CD14-positive monocyte (primary cell): ENCODE measurements at regions not wholly inside any gene's neighbourhood (a gene's known extent, or its start where the extent isn't known, plus 50 kb on each side); places are given as distances from the start of the nearest gene placed in this dataset.

Experiments used
- DNase-seq, 3 donors: peaks; one replicate each; pipeline ENCODE4 v3.0.0-alpha.2; 2011 to 2022
- H2AFZ ChIP-seq: 2 replicates; pipeline ENCODE4 v1.6.0; 2012; ENCODE audit warnings: mild to moderate bottlenecking, low read depth, low read length, inconsistent platforms; ENCODE audit not compliant: insufficient read depth, poor library complexity, severe bottlenecking
- H3K27ac ChIP-seq, 2 donors: 1 replicate in 1 of 2; 2 replicates in 1 of 2; pipeline ENCODE4 v1.5.1; 2012 to 2013; ENCODE audit warnings: low read length in 2 of 2, control low read depth in 1 of 2, inconsistent platforms in 1 of 2, low read depth in 1 of 2, mild to moderate bottlenecking in 1 of 2
- H3K27me3 ChIP-seq, 2 donors: one replicate each; pipeline versions ENCODE4 v1.6.0 to v1.6.1; 2011 to 2013; ENCODE audit warnings: low read length in 2 of 2; ENCODE audit not compliant: control insufficient read depth in 2 of 2, insufficient read depth in 2 of 2
- H3K36me3 ChIP-seq, 2 donors: replicated peaks in 1 of 2; 1 replicate in 1 of 2; 2 replicates in 1 of 2; pipeline versions ENCODE4 v1.5.1 to v1.6.1; 2012 to 2013; ENCODE audit warnings: low read length in 2 of 2, control low read depth in 1 of 2, inconsistent platforms in 1 of 2, mild to moderate bottlenecking in 1 of 2; ENCODE audit not compliant: insufficient read depth in 2 of 2, control insufficient read depth in 1 of 2
- H3K4me1 ChIP-seq, 2 donors: 1 replicate in 1 of 2; 2 replicates in 1 of 2; pipeline versions ENCODE4 v1.5.1 to v1.6.1; 2012 to 2013; ENCODE audit warnings: low read length in 2 of 2, control low read depth in 1 of 2, inconsistent platforms in 1 of 2, mild to moderate bottlenecking in 1 of 2, moderate library complexity in 1 of 2; ENCODE audit not compliant: insufficient read depth in 2 of 2, control insufficient read depth in 1 of 2
- H3K4me2 ChIP-seq: replicated peaks from 2 replicates; pipeline ENCODE3; 2012; ENCODE audit warnings: low read length, moderate library complexity, mild to moderate bottlenecking; ENCODE audit not compliant: poor library complexity, severe bottlenecking; ENCODE audit errors: extremely low read depth
- H3K4me3 ChIP-seq, 3 experiments: fragments of 200-600 bp in 1 of 3; sonication (generic) in 1 of 3; replicated peaks in 1 of 3; 1 replicate in 2 of 3; 2 replicates in 1 of 3; pipeline ENCODE4 v1.5.1; 2011 to 2013; ENCODE audit warnings: low read length in 3 of 3, mild to moderate bottlenecking in 3 of 3, control low read depth in 2 of 3, low read depth in 2 of 3, inconsistent platforms in 1 of 3, moderate library complexity in 1 of 3
- H3K79me2 ChIP-seq: 2 replicates; pipeline ENCODE4 v1.6.0; 2012; ENCODE audit warnings: mild to moderate bottlenecking, control low read depth, inconsistent platforms, low read length, moderate library complexity; ENCODE audit not compliant: insufficient read depth
- H3K9ac ChIP-seq: 2 replicates; pipeline ENCODE4 v1.6.0; 2017; ENCODE audit warnings: low read length, mild to moderate bottlenecking; ENCODE audit not compliant: insufficient read depth, poor library complexity, severe bottlenecking
- H3K9me3 ChIP-seq, 2 donors: replicated peaks in 1 of 2; 1 replicate in 1 of 2; 2 replicates in 1 of 2; pipeline versions ENCODE4 v1.5.1 to v1.6.1; 2012 to 2013; ENCODE audit warnings: low read length in 2 of 2, control low read depth in 1 of 2; ENCODE audit not compliant: control insufficient read depth in 1 of 2, insufficient read depth in 1 of 2
- H4K20me1 ChIP-seq: 2 replicates; pipeline ENCODE4 v1.6.0; 2012; ENCODE audit warnings: mild to moderate bottlenecking, low read length, control low read depth, moderate library complexity; ENCODE audit not compliant: insufficient read depth
- H3K27ac Mint-ChIP-seq, 7 donors: one replicate each; pipeline ENCODE4 v1.8.0; 2020; ENCODE audit warnings: mild to moderate bottlenecking in 7 of 7, mixed read lengths in 7 of 7, moderate library complexity in 6 of 7, inconsistent platforms in 2 of 7
- H3K27me3 Mint-ChIP-seq, 3 donors: one replicate each; pipeline ENCODE4 v1.8.0; 2021 to 2022; ENCODE audit warnings: low read depth in 3 of 3, mild to moderate bottlenecking in 3 of 3, mixed read lengths in 3 of 3, moderate library complexity in 3 of 3, inconsistent platforms in 1 of 3
- H3K36me3 Mint-ChIP-seq, 2 donors: one replicate each; pipeline ENCODE4 v1.8.0; 2020; ENCODE audit warnings: mixed read lengths in 2 of 2, inconsistent platforms in 1 of 2, mild to moderate bottlenecking in 1 of 2
- H3K4me1 Mint-ChIP-seq: one replicate; pipeline ENCODE4 v1.8.0; 2020; ENCODE audit warnings: mild to moderate bottlenecking, mixed read lengths
- H3K4me3 Mint-ChIP-seq, 2 donors: one replicate each; pipeline ENCODE4 v1.8.0; 2020; ENCODE audit warnings: mild to moderate bottlenecking in 2 of 2, mixed read lengths in 2 of 2, moderate library complexity in 1 of 2
- H3K9me3 Mint-ChIP-seq, 7 donors: one replicate each; pipeline ENCODE4 v1.8.0; 2020 to 2022; ENCODE audit warnings: mixed read lengths in 7 of 7, mild to moderate bottlenecking in 6 of 7, moderate library complexity in 6 of 7, inconsistent platforms in 2 of 7
- WGBS: methylation state at CpG from one replicate; pipeline ENCODE4 v1.1.5; 2013; ENCODE audit warnings: missing lambda C conversion rate; ENCODE audit not compliant: insufficient coverage; 5-methylcytosine and 5-hydroxymethylcytosine counted together
- intact Hi-C, 2 donors: fragments of 100-400 bp; cut with micrococcal nuclease; formaldehyde crosslinking; loops; one replicate each; pipeline versions ENCODE4 v1.15.0 to v1.15.1; 2023
- TF ChIP-seq, protein P1 (sequence below): fragments of 200-600 bp; IDR thresholded peaks from one replicate; pipeline ENCODE4 v1.8.0; 2022; ENCODE audit warnings: antibody characterized with exemption, mild to moderate bottlenecking

DNA sequence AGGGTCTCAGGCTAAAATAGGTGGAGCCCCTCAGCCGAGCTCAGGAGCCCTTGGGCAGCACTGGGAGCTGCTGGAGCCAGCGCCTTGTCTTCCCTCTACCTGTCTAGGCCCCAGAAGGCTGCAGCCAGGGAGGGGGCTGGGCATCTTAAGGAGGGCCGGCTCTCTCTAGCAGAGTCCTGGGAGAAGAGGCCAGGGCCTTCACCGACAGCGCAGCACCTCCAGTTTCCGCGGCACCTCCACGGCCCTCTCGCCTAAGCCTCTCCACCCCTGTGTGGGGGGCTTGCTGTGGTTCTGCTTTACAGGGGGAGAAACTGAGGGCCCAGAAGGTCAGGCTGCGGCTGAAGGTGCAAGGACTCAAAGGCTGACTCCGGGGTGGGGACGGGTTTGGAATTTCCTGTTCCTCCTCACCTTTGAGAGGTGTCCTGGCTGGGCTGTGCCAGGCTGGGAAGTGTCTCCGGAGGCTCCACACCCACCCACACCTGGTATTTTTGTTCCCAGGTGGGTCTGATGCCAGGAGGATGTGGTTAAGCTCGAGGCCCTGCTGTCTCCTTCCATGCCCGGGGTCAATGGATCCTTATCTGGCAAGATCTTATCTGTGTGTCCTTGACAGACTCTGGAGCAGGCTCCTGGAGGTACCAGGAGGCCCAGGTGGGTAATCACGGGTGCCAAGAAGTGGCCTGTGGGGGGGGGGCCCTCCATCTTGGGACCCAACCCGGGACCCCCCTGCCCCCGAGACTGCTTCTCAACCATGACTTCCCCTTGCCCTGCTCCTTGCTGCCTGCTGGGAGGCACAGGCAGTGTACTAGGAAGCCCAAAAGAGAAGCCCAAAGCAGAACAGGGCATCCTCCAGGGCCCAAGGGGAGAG lies 95.3 kb upstream of the FGF3 start:
- Mint-ChIP-seq H3K36me3 (no peaks in the 10 kb centered on the region), H3K27me3 (peaks cover 14 to 31% (median 30%) of the 10 kb centered on the region in 3 donors), H3K27ac (no peak overlapping the region), H3K4me3 (peak overlapping the region in 1 of 2 donors; percentile 52), H3K9me3 (peaks cover 2 to 12% (median 7%) of the 10 kb centered on the region in 7 donors), H3K4me1 (no peaks in the 10 kb centered on the region)
- Histone ChIP-seq H3K9me3 (no peaks in the 10 kb centered on the region), H3K27ac (no peak overlapping the region), H3K27me3 (peaks cover 0 to 6% of the 10 kb centered on the region in 2 donors), H3K4me3 (no peak overlapping the region), H2AFZ (no peak overlapping the region), H3K36me3 (no peaks in the 10 kb centered on the region), H3K4me1 (no peaks in the 10 kb centered on the region), H4K20me1 (no peaks in the 10 kb centered on the region), H3K9ac (no peak overlapping the region), H3K4me2 (no peak overlapping the region), H3K79me2 (no peaks in the 10 kb centered on the region)
- TF ChIP-seq, protein P1, sequence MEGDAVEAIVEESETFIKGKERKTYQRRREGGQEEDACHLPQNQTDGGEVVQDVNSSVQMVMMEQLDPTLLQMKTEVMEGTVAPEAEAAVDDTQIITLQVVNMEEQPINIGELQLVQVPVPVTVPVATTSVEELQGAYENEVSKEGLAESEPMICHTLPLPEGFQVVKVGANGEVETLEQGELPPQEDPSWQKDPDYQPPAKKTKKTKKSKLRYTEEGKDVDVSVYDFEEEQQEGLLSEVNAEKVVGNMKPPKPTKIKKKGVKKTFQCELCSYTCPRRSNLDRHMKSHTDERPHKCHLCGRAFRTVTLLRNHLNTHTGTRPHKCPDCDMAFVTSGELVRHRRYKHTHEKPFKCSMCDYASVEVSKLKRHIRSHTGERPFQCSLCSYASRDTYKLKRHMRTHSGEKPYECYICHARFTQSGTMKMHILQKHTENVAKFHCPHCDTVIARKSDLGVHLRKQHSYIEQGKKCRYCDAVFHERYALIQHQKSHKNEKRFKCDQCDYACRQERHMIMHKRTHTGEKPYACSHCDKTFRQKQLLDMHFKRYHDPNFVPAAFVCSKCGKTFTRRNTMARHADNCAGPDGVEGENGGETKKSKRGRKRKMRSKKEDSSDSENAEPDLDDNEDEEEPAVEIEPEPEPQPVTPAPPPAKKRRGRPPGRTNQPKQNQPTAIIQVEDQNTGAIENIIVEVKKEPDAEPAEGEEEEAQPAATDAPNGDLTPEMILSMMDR = no peak
- DNase-seq = no peak
- intact Hi-C loops = loop anchor here in 1 of 2 donors (2.0 kb wide), 1 partner anchor 282 kb away; no protein-coding TSS in a partner anchor
- WGBS = 56% methylated on average over 5 of the region's 18 CpGs

DNA sequence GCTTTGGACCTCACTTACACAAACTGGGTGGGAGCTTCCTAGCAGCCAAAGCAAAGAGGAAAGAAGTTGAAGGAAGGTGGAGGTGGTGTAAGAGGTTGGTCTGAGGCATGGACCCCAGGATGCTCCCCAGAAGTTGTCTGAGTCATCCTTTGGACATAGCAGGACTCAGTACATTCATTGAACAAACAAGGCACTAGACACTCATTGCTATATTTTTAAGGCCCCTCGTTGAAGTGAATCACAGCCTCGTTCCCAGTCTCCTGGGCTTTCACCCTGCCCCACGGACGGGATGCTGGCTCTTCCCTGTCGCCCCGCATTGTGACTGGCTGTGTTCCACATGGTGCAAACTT lies 95.9 kb upstream of the FGF3 start:
- Mint-ChIP-seq H3K4me1 (no peaks in the 10 kb centered on the region), H3K4me3 (peak overlapping the region in 1 of 2 donors; percentile 52), H3K27ac (no peak overlapping the region), H3K27me3 (peaks cover 15 to 30% (median 28%) of the 10 kb centered on the region in 3 donors), H3K9me3 (peaks cover 2 to 12% (median 7%) of the 10 kb centered on the region in 7 donors), H3K36me3 (no peaks in the 10 kb centered on the region)
- Histone ChIP-seq H3K79me2 (no peaks in the 10 kb centered on the region), H3K36me3 (no peaks in the 10 kb centered on the region), H3K4me3 (no peak overlapping the region), H4K20me1 (no peaks in the 10 kb centered on the region), H3K27ac (no peak overlapping the region), H3K4me1 (no peaks in the 10 kb centered on the region), H3K27me3 (peaks cover 0 to 6% of the 10 kb centered on the region in 2 donors), H3K9me3 (no peaks in the 10 kb centered on the region), H3K4me2 (no peak overlapping the region), H2AFZ (no peak overlapping the region), H3K9ac (no peak overlapping the region)
- no peak for DNase-seq
- intact Hi-C loops = loop anchor here in 1 of 2 donors (2.0 kb wide), 1 partner anchor 282 kb away; no protein-coding TSS in a partner anchor
- 40% methylated on average over 6 of the region's 6 CpGs for WGBS
- TF ChIP-seq, protein P1 = no peak
